Glutamatergic neuron (in vitro differentiated cells): ENCODE measurements at regions not wholly inside any gene's neighbourhood (a gene's known extent, or its start where the extent isn't known, plus 50 kb on each side); places are given as distances from the start of the nearest gene placed in this dataset.
"Not testable (repeated sequence)": the region's sequence is repeated elsewhere in the genome, so short reads cannot be mapped to it uniquely, and the experiment has no call there.

Source experiments
- DNase-seq: peaks from one replicate; pipeline ENCODE4 v3.0.0; 2022
- H3K27ac Mint-ChIP-seq: one replicate; pipeline ENCODE4 v1.8.0; 2020; ENCODE audit warnings: mild to moderate bottlenecking, mixed read lengths, inconsistent platforms; ENCODE audit not compliant: unreplicated experiment
- H3K27me3 Mint-ChIP-seq: one replicate; pipeline ENCODE4 v1.8.0; 2020; ENCODE audit warnings: mild to moderate bottlenecking, moderate library complexity, mixed read lengths, inconsistent platforms; ENCODE audit not compliant: unreplicated experiment
- H3K36me3 Mint-ChIP-seq: one replicate; pipeline ENCODE4 v1.8.0; 2020; ENCODE audit warnings: mild to moderate bottlenecking, mixed read lengths, inconsistent platforms; ENCODE audit not compliant: unreplicated experiment
- H3K4me1 Mint-ChIP-seq: one replicate; pipeline ENCODE4 v1.8.0; 2020; ENCODE audit warnings: mild to moderate bottlenecking, low read depth, mixed read lengths, inconsistent platforms; ENCODE audit not compliant: unreplicated experiment
- H3K4me3 Mint-ChIP-seq: one replicate; pipeline ENCODE4 v1.8.0; 2020; ENCODE audit warnings: mild to moderate bottlenecking, mixed read lengths, inconsistent platforms; ENCODE audit not compliant: unreplicated experiment
- H3K9me3 Mint-ChIP-seq: one replicate; pipeline ENCODE4 v1.8.0; 2020; ENCODE audit warnings: mild to moderate bottlenecking, moderate library complexity, mixed read lengths, inconsistent platforms; ENCODE audit not compliant: unreplicated experiment
- TF ChIP-seq, protein P1 (sequence below): fragments of 200-600 bp; sonication (generic); IDR thresholded peaks from one replicate; pipeline ENCODE4 v1.5.0; 2021; ENCODE audit not compliant: partially characterized antibody, unreplicated experiment

DNA sequence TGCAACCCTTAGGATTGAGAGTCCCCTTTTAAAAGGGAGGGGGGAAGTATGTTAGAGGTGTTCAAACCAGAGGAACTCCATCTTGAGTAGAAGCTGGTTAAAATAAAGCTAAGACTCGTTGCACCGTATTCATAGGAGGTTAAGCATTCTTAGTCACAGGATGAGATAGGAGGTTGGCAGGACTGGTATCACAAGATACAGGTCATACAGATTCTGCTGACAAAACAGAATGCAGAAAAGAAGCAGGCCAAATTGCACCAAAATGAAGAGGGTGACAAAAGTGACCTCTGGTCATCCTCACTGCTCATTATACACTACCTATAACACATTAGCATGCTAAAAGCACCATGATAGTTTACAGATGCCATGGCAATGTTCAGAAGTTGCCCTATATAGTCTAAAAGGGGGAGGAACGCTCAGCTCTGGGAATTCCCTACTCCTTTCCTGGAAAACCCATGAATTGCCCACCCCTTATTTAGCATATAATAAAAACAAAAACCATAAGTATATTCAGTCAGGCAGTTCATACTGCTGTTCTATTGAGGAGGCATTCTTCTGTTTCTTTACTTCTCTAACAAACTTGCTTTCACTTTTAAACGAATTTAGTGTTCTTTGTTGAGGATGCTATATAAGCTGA is 192.2 kb upstream of the NDUFV2 start:
- TF ChIP-seq, protein P1, sequence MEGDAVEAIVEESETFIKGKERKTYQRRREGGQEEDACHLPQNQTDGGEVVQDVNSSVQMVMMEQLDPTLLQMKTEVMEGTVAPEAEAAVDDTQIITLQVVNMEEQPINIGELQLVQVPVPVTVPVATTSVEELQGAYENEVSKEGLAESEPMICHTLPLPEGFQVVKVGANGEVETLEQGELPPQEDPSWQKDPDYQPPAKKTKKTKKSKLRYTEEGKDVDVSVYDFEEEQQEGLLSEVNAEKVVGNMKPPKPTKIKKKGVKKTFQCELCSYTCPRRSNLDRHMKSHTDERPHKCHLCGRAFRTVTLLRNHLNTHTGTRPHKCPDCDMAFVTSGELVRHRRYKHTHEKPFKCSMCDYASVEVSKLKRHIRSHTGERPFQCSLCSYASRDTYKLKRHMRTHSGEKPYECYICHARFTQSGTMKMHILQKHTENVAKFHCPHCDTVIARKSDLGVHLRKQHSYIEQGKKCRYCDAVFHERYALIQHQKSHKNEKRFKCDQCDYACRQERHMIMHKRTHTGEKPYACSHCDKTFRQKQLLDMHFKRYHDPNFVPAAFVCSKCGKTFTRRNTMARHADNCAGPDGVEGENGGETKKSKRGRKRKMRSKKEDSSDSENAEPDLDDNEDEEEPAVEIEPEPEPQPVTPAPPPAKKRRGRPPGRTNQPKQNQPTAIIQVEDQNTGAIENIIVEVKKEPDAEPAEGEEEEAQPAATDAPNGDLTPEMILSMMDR = no peak
- no peak for DNase-seq
- peaks cover 15% of the 10 kb centered on the region for H3K9me3 Mint-ChIP-seq
- H3K36me3 Mint-ChIP-seq = peaks cover 17% of the 10 kb centered on the region
- H3K4me3 Mint-ChIP-seq = no peak overlapping the region
- peaks cover 20% of the 10 kb centered on the region for H3K4me1 Mint-ChIP-seq
- no peaks in the 10 kb centered on the region for H3K27me3 Mint-ChIP-seq
- no peak overlapping the region for H3K27ac Mint-ChIP-seq

DNA sequence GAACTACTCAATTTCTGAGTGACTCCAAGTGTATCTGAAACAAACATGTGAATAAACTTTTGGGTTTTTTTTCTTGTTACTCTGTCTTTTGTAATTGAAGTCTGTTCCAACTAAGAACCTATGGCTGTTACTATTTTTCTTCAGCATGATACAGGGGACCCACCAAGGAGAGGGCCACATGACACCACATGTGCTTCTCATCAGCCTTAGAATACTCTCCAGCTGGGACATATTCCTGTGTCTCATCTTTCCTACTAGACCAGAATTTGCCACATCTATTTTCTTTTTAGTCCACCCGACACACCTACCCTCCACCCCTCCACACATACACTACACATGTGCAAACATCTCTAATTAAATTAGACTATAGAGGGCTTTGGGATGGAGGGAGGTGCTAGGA is 191.7 kb upstream of the NDUFV2 start:
- TF ChIP-seq, protein P1 = no peak
- H3K27ac Mint-ChIP-seq = peak overlapping the region; percentile 55
- peaks cover 15% of the 10 kb centered on the region for H3K36me3 Mint-ChIP-seq
- H3K4me1 Mint-ChIP-seq = peaks cover 20% of the 10 kb centered on the region
- no peak for DNase-seq
- no peaks in the 10 kb centered on the region for H3K27me3 Mint-ChIP-seq
- no peak overlapping the region for H3K4me3 Mint-ChIP-seq
- peaks cover 17% of the 10 kb centered on the region for H3K9me3 Mint-ChIP-seq

DNA sequence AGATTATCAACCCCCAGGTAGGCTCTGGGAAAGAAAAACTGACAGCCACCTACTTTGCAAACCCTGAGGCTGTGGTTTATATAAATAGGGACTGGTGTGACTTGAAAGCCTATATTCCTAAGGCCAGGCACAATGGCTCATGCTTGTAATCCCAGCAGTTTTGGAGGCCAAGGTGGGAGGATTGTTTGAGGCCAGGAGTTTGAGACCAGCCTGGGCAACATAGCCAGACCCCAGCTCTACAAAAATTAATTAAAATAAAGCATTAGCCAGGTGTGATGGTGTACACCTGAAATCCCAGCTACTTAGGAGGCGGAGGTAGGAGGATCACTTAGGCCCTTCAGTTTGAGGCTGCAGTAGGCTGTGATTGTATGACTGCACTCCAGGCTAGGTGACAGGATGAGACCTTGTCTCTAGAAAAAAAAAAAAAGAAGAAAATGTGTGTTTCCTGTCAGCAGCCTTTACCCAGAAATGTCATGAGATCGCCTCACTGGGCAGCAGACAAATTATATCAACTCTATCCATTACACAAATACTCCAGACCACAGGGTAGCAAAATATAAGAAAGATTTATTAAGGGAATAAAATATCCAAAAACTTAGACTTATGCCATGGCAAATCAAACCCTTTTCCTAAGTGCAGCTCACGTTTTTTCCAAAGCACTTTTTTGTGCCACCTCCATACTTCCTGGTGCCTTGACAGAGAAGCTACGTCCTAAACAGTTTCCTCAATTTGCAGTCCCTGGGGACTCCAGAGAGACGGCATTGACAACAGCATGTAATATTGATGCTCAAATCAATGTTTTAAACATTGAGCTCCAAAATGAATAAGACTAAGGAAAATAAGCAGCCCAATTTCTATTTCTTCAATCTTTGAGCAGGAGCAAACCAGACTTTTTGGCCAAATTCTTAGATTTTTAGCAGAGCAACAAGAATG is 190.8 kb upstream of the NDUFV2 start:
- Mint-ChIP-seq H3K9me3 (peaks cover 17% of the 10 kb centered on the region), H3K4me1 (peaks cover 20% of the 10 kb centered on the region), H3K4me3 (no peak overlapping the region), H3K27me3 (no peaks in the 10 kb centered on the region), H3K27ac (peak overlapping the region; percentile 89), H3K36me3 (peaks cover 15% of the 10 kb centered on the region)
- DNase-seq = no peak
- TF ChIP-seq, protein P1 = no peak

DNA sequence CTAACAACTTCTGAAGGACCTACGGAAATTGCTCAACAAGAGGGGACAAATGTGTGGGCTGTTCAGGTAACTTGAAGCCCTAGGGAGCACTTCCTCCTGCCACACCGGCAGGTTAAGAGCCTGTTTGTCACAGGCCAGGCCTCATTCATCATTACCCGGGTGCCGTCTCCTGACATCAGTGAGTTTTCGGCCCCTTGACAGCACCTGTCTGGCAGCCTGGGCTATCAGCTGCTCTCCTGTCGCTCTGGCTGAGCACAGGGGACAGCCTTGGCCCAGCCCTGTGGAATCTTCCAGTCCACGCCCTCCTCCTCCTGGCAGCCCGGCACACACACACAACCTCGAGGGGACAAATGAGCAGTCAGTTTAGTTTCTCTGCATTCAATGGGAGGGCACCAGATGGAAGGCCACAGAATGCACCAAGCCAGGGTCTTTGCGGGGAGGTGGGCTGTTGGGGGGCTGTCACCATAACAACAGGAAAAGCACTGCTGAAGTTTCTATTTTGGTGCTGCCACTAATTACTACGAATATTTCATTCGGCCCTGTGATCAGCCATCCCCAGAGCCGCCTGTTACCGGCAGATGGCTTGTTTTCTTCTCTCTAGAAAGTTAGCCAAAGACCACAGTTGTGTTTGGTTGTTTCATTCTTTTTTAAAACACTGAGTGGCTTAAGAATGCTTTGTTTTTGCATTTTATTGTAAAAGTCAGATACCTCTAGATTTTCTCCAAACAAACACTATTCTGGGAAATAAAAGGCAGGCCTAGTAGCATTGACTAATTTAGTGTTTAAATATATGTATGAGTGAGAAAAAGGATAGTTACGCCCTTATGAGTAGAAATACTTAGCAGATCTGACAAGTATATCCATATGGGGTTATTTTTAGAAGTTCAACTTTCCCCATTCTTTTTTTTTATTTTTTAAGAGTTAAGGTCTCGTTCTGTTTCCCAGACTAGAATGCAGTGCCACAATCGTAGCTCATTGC is 189.9 kb upstream of the NDUFV2 start:
- Mint-ChIP-seq H3K27me3 (no peaks in the 10 kb centered on the region), H3K36me3 (peaks cover 15% of the 10 kb centered on the region), H3K9me3 (peaks cover 17% of the 10 kb centered on the region), H3K27ac (peak overlapping the region; percentile 89), H3K4me3 (peak overlapping the region; percentile 71), H3K4me1 (peaks cover 20% of the 10 kb centered on the region)
- peak; percentile 73 for DNase-seq
- TF ChIP-seq, protein P1 = no peak

DNA sequence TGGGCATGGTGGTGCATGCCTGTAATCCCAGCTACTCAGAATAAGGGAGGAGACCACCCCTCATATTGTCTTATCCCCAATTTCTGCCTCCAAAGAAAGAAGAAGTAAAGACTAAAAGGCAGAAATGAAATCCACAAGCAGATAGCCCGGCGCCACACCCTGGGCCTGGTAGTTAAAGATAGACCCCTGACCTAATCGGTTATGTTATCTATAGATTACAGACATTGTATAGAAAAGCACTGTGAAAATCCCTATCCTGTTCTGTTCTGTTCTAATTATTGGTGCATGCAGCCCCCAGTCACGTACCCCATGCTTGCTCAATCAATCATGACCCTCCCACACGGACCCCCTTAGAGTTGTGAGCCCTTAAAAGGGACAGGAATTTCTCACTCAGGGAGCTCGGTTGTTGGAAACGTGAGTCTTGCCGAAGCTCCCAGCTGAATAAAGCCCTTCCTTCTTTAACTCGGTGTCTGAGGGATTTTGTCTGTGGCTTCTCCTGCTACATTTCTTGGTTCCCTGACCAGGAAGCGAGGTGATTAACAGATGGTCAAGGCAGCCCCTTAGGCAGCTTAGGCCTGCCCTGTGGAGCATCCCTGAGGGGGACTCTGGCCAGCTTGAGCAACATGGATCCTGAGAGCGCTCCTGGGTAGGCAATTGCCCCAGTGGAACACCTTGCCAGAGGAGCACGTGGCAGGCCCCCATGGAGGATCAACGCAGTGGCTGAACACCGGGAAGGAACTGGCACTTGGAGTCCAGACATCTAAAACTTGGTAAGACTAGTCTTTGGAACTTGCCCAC is 188.7 kb upstream of the NDUFV2 start:
- peak overlapping the region; percentile 89 for H3K27ac Mint-ChIP-seq
- H3K9me3 Mint-ChIP-seq = peaks cover 17% of the 10 kb centered on the region
- H3K4me3 Mint-ChIP-seq, DNase-seq, H3K27me3 Mint-ChIP-seq: not testable (repeated sequence)
- peaks cover 20% of the 10 kb centered on the region for H3K4me1 Mint-ChIP-seq
- H3K36me3 Mint-ChIP-seq = peaks cover 15% of the 10 kb centered on the region

DNA sequence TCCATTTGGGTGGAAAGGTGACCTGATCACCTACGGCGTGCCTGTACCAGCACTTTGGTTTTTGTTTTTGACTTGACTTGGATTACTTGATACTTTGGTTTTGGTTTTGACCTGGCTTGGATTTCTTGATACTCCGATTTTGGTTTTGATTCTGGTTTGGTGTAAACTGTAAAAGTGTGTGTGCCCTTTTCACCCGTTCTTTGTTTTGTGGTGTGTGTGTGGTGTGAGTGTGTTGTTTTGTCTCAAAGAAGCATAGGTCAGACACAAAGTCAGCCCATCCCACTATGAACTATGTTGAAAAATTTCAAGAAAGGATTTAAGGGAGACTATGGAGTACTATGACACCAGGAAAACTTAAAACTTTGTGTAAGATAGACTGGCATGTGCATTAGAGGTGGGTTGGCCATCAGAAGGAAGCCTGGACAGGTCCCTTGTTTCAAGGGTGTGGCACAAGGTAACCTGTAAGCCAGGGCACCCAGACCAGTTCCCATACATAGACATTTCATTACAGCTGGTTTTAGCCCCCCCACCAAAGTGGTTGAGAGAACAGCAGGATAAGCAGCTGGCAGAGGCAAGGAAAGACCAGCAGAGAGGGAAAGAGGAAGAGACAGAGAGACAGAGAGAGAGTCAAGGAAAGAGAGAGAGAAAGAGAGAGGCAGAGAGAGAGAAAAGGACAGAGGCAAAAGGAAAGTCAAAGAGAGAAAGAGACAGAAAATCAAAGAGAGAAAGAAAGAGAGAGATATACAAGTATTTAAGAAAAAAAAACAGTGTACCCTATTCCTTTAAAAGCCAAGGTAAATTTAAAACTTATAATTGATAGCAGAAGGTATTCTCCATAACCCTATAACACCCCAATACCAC is 187.9 kb upstream of the NDUFV2 start:
- H3K4me1 Mint-ChIP-seq = peaks cover 20% of the 10 kb centered on the region
- peaks cover 15% of the 10 kb centered on the region for H3K36me3 Mint-ChIP-seq
- not testable (repeated sequence) for H3K4me3 Mint-ChIP-seq

More for the DNA sequence above, 187.9 kb upstream of the NDUFV2 start:
- H3K27me3 Mint-ChIP-seq, DNase-seq: not testable (repeated sequence)
- Mint-ChIP-seq H3K9me3 (peaks cover 17% of the 10 kb centered on the region), H3K27ac (peak overlapping the region; percentile 90)
